IPS-20b (cell line): ENCODE measurements at regions not wholly inside any gene's neighbourhood (a gene's known extent, or its start where the extent isn't known, plus 50 kb on each side); places are given as distances from the start of the nearest gene placed in this dataset.

Experiments used
- H3K27ac ChIP-seq: one replicate; pipeline ENCODE4 v1.5.1; 2013; ENCODE audit warnings: low read length
- H3K27me3 ChIP-seq: 2 replicates; pipeline ENCODE4 v1.6.1; 2013; ENCODE audit warnings: mild to moderate bottlenecking, low read length, inconsistent platforms; ENCODE audit not compliant: insufficient read depth
- H3K36me3 ChIP-seq: 2 replicates; pipeline ENCODE4 v1.6.1; 2013; ENCODE audit warnings: low read depth, mild to moderate bottlenecking, inconsistent platforms, low read length, moderate library complexity; ENCODE audit not compliant: insufficient read depth
- H3K4me1 ChIP-seq: 2 replicates; pipeline ENCODE4 v1.6.1; 2013; ENCODE audit warnings: mild to moderate bottlenecking, control low read depth, inconsistent platforms, low read length, moderate library complexity; ENCODE audit not compliant: insufficient read depth
- H3K4me3 ChIP-seq: 2 replicates; pipeline ENCODE4 v1.5.1; 2013; ENCODE audit warnings: mild to moderate bottlenecking, low read length, inconsistent platforms
- H3K9ac ChIP-seq: 2 replicates; pipeline ENCODE4 v1.6.1; 2013; ENCODE audit warnings: low read depth, mild to moderate bottlenecking, inconsistent platforms, low read length, moderate library complexity
- H3K9me3 ChIP-seq: 2 replicates; pipeline ENCODE4 v1.6.1; 2013; ENCODE audit warnings: mild to moderate bottlenecking, low read depth, low read length, inconsistent platforms; ENCODE audit not compliant: insufficient read depth

DNA sequence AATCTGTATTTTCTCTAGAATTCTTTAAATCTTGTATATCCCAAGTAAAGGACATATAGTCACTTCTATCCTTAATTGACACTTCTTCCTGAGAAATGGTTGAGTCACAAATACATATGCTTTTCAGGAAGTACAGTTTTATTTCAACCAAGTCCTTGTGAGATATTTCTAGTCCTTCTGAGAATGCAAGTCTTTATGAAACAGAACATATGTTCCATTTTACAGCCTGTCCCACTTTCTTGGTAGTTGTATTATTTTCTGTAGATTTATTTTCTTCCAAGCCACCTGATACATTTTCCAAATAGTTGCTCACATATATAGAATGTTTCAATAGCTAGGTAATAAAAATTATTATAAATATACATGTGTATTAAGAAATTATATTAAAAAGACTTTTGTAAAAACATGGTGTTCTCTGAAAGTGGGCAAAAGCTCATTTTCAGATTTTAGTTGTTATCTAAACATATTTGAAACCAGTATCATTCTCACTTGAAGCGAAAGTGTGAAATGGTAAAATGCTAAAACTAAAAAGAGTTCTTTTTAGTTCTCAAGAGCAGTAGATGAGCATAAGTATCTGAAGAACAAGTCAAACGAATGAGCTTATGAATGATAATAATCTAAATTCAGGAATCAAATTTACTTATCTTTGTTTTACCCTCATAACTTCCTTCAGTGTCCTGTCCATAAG lies 468.0 kb downstream of the EPHA5 start:
- Histone ChIP-seq H3K36me3 (no peaks in the 10 kb centered on the region), H3K9ac (no peak overlapping the region), H3K4me1 (no peaks in the 10 kb centered on the region), H3K27ac (no peak overlapping the region), H3K9me3 (no peaks in the 10 kb centered on the region), H3K4me3 (no peak overlapping the region), H3K27me3 (no peaks in the 10 kb centered on the region)

DNA sequence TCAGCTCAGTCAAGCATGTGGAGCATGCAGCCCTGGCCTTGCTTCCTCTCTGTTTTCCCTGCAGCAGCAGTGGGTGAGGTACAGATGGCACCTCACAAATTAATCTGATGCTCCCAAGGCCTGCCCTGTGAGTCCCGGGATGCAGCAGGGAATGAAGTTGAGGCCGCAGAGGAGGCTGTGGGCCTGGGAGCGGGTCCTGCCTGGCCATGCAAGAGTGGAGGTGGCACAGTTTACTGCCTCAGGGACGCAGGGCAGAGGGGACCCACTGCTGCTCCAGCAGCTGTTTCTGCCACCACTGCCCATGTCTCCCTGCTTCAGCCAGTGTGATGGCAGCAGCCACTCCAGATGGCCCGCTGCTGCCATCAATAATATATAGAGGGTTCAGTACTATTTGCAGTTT lies 474.6 kb downstream of the EPHA5 start:
- H3K27me3 ChIP-seq, result no peaks in the 10 kb centered on the region
- H3K4me1 ChIP-seq, result no peaks in the 10 kb centered on the region
- no peaks in the 10 kb centered on the region for H3K36me3 ChIP-seq
- H3K27ac ChIP-seq, result no peak overlapping the region
- no peak overlapping the region for H3K9ac ChIP-seq
- no peak overlapping the region for H3K4me3 ChIP-seq
- no peaks in the 10 kb centered on the region for H3K9me3 ChIP-seq

DNA sequence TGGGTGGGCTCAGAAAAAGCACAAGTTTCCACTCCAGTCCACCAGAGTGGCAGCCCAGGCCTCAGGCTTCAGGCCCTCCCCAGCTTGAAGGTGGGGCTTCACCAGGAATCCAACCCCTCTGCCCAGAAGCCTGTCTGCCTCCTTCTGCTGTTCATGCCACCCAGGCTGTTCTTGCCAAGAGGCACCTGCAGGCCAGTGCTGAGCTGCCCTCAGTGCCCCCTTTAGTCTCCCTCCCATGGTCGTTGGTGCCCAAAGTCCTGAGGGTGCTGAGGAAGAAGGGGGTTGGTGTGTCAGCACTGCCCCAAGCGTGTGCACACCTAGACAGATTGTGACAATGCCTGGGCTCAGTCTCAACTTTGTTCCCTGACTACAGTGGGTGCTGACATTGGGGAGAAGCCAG lies 475.3 kb downstream of the EPHA5 start:
- Histone ChIP-seq H3K9ac (no peak overlapping the region), H3K27me3 (no peaks in the 10 kb centered on the region), H3K27ac (no peak overlapping the region), H3K4me1 (no peaks in the 10 kb centered on the region), H3K36me3 (no peaks in the 10 kb centered on the region), H3K4me3 (no peak overlapping the region), H3K9me3 (no peaks in the 10 kb centered on the region)

DNA sequence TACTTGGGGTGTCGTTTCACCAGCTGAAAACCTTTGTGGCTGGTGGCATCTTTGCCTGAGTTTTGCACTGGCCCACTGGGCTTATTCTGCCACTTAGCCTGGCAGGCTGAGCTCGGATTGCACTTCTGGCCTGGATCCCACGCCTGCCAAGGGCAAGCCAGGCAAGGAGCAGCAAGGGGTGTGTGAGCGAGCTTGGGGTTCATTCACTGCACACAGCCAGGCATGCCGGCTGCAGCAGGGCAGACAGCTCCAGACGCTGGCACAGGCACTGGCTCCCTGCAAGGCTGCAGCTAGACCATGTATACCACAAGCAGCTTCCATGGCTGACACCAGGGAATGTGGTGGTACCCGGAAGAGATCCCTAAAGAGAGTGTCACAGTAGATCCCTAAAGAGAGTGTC lies 476.3 kb downstream of the EPHA5 start:
- Histone ChIP-seq H3K36me3 (no peaks in the 10 kb centered on the region), H3K9ac (no peak overlapping the region)

DNA sequence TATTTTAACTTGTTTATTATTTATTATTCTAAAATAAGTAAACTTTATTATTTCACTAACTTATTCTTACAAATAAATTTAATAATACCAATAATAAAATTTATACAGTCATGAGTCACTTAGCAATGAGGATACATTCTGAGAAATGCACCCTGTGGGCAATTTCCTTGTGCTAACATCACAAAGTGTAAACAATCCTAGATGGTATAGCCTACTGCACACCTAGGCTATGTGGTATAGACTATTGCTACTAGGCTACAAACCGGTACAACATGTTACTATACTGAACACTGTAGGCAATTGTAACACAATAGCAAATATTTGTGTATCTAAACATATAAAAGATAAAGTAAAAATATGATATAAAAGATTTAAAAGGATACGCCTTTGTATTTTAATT lies 479.5 kb downstream of the EPHA5 start:
- no peak overlapping the region for H3K27ac ChIP-seq

More for the DNA sequence above, 476.3 kb downstream of the EPHA5 start:
- Histone ChIP-seq H3K4me3 (no peak overlapping the region), H3K27ac (no peak overlapping the region), H3K27me3 (no peaks in the 10 kb centered on the region), H3K4me1 (no peaks in the 10 kb centered on the region), H3K9me3 (no peaks in the 10 kb centered on the region)

DNA sequence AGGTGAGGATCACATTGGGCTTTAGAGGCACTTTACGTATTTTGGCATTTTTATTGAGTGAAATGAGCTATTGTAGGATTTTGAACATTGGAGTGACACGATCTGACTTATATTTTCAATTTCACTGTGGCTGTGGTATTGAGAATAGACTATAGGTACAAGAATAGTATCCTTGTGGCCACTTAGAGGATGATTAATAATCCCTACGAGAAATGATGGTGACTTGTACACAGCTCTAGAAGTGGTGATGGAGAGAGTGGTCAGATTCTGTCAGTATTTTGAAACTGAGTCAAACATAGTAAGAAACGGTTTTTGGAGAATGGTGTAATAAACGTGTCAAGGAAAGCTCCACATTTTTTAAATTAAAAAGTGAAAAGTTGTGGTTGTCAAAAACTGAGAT lies 494.7 kb downstream of the EPHA5 start:
- no peaks in the 10 kb centered on the region for H3K4me1 ChIP-seq
- no peaks in the 10 kb centered on the region for H3K36me3 ChIP-seq
- no peak overlapping the region for H3K9ac ChIP-seq
- no peaks in the 10 kb centered on the region for H3K27me3 ChIP-seq
- H3K4me3 ChIP-seq, result no peak overlapping the region
- no peak overlapping the region for H3K27ac ChIP-seq
- no peaks in the 10 kb centered on the region for H3K9me3 ChIP-seq

More for the DNA sequence above, 479.5 kb downstream of the EPHA5 start:
- no peak overlapping the region for H3K9ac ChIP-seq
- H3K36me3 ChIP-seq, result no peaks in the 10 kb centered on the region
- no peaks in the 10 kb centered on the region for H3K9me3 ChIP-seq
- H3K27me3 ChIP-seq, result no peaks in the 10 kb centered on the region
- no peaks in the 10 kb centered on the region for H3K4me1 ChIP-seq
- H3K4me3 ChIP-seq, result no peak overlapping the region

DNA sequence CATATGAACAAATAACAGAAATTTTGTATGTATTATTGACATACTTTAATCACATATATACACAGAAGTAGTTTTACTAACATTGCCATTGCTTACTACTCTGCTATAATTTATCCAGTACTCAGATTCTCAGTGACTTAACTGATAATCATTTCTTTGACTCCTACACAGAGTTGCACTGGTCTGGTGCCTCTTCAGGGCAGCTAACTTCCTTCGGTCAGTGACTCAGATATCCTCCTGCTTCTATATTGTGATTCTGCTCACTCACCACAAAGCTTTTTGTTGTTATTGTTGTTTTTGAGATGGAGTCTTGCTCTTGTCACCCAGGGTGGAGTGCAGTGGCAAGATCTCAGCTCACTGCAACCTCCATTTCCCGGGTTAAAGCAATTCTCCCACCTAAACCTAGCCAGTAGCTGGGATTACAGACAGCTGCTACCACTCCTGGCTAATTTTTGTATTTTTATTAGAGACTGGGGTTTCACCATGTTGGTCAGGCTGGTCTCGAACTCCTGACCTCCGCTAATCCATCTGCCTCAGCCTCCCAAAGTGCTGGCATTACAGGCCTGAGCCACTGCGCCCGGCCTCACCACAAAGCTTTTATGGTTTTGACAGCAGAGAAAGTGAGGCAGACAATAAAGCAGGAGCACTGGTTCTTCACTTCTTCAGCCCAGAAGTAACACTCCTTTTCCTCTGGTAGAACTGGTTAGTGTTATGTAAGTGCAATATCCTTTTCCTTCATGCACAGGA lies 499.3 kb downstream of the EPHA5 start:
- Histone ChIP-seq H3K9ac (no peak overlapping the region), H3K4me3 (no peak overlapping the region), H3K27ac (no peak overlapping the region), H3K4me1 (no peaks in the 10 kb centered on the region), H3K36me3 (no peaks in the 10 kb centered on the region), H3K9me3 (no peaks in the 10 kb centered on the region), H3K27me3 (no peaks in the 10 kb centered on the region)

DNA sequence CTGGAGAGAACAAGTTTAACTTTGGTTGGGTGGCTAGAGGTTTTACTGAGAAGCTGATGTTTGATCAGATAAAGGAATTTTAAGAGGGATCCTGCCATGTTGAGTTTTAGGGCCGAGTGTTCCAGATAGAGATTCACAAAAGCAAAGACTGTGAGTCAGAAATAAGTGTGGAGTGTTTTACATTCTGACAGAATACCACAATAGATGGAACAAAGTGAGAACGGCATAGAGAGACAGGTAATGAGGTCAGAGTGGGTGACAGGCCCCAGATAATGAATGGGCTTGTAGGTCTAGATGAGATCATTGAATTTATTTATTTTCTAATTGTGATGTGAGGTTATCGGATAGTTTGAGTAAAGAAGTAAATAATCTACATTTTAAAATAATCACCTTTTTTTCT lies 502.6 kb downstream of the EPHA5 start:
- H3K27me3 ChIP-seq, result no peaks in the 10 kb centered on the region
- no peak overlapping the region for H3K9ac ChIP-seq
- H3K27ac ChIP-seq, result no peak overlapping the region
- no peak overlapping the region for H3K4me3 ChIP-seq
- H3K36me3 ChIP-seq, result no peaks in the 10 kb centered on the region
- no peaks in the 10 kb centered on the region for H3K9me3 ChIP-seq
- peaks cover 6% of the 10 kb centered on the region; the same call in 1 of the 2 replicates for H3K4me1 ChIP-seq

DNA sequence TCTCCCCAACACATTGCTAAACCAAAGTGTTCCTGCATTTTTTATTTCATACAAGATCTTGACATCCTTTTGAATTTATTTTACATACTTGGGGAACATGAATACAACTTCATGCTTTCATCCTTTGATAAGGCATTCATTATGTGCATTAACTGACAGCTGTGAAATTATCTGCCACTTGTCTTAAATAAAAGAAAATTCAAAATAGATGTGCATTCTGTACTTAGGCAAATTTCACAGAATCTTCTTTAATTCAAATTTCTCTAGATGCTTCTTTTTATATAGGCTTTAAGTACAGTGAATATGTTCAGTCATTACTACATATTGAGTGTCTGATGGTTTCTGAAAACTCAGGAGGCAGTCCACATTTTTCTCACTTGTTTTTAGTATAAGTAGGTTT lies 518.1 kb downstream of the EPHA5 start:
- H3K27ac ChIP-seq, result no peak overlapping the region

DNA sequence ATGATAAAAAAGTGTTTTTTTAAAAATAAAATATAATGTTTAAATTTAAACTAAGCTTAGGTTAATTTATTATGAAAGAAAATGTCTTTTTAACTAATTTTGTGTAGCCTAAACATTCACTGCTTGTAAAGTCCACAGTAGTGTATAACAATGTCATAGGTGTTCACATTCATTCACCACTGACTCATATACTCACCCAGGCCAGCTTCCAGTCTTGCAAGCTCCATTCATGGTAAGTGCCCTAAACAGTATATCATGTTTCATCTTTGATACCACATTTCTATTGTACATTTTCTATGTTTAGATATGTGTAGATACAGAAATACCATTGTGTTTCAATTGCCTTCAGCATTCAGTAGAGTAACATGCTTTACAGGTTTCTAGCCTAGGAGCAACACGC lies 530.3 kb downstream of the EPHA5 start:
- Histone ChIP-seq H3K9me3 (peaks cover 20% of the 10 kb centered on the region; the same call in 1 of the 2 replicates), H3K27me3 (no peaks in the 10 kb centered on the region), H3K4me1 (no peaks in the 10 kb centered on the region)

More for the DNA sequence above, 518.1 kb downstream of the EPHA5 start:
- peaks cover 5% of the 10 kb centered on the region; the same call in 1 of the 2 replicates for H3K9me3 ChIP-seq
- no peaks in the 10 kb centered on the region for H3K27me3 ChIP-seq
- H3K4me1 ChIP-seq, result no peaks in the 10 kb centered on the region
- no peak overlapping the region for H3K9ac ChIP-seq
- H3K36me3 ChIP-seq, result no peaks in the 10 kb centered on the region
- no peak overlapping the region for H3K4me3 ChIP-seq

DNA sequence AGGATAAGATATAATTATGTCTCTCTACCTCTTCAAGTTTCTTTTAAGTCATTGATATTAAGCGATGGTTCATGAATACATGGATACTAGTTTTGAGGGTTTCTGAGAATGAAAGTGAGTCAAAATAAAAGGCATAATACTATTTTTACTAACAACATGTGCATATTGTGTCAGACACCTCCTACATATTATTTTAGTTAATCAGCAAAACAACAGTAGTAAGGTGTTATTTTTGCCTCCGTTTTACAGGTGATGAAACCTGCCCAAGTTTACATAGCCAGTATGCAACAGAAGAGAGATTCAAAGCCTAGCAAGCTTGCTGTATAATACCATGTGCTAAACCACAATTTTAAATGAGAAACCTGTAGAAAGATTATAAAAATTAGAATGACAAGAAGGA lies 544.1 kb downstream of the EPHA5 start:
- no peaks in the 10 kb centered on the region for H3K9me3 ChIP-seq

More for the DNA sequence above, 530.3 kb downstream of the EPHA5 start:
- no peak overlapping the region for H3K4me3 ChIP-seq
- H3K27ac ChIP-seq, result no peak overlapping the region
- no peak overlapping the region for H3K9ac ChIP-seq
- no peaks in the 10 kb centered on the region for H3K36me3 ChIP-seq

DNA sequence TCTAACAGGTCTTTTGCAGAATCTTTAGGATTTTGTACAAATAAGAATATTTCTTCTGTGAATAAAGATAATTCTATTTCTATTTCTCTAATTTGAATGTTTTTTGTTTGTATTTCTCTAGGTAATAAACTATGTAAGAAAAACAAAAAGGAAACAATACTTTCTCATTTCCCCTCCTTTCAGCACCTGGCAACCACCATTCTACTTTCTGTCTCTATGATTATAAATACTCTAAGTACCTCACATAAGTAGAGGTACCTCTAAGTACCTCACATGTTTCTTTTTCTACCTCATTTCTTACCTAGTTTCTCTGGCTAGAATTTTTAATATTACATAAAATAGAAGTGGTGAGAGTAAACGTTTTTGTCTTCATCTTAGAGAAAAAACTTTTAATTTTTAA lies 550.0 kb downstream of the EPHA5 start:
- Histone ChIP-seq H3K4me1 (no peaks in the 10 kb centered on the region), H3K36me3 (no peaks in the 10 kb centered on the region), H3K27me3 (no peaks in the 10 kb centered on the region), H3K9ac (no peak overlapping the region), H3K4me3 (no peak overlapping the region), H3K27ac (no peak overlapping the region), H3K9me3 (no peaks in the 10 kb centered on the region)

More for the DNA sequence above, 544.1 kb downstream of the EPHA5 start:
- H3K36me3 ChIP-seq, result no peaks in the 10 kb centered on the region
- H3K4me1 ChIP-seq, result no peaks in the 10 kb centered on the region
- H3K27ac ChIP-seq, result no peak overlapping the region
- H3K9ac ChIP-seq, result no peak overlapping the region
- no peaks in the 10 kb centered on the region for H3K27me3 ChIP-seq
- no peak overlapping the region for H3K4me3 ChIP-seq
